GM23338 (cell line): ENCODE measurements at regions not wholly inside any gene's neighbourhood (a gene's known extent, or its start where the extent isn't known, plus 50 kb on each side); places are given as distances from the start of the nearest gene placed in this dataset.

Experiments used
- CREB1 ChIP-seq: fragments of 250-450 bp; sonication (Bioruptor Pico); IDR thresholded peaks from 2 replicates; pipeline ENCODE4 v1.5.0; 2020; ENCODE audit warnings: low read depth, mild to moderate bottlenecking, moderate library complexity
- CTCF ChIP-seq, 2 experiments: fragments of 200-600 bp in 1 of 2; sonication (generic) in 1 of 2; conservative IDR thresholded peaks; 2 replicates each; pipeline versions ENCODE4 v1.5.1 to v1.6.1; 2016 to 2017; ENCODE audit warnings: antibody characterized with exemption in 2 of 2, low read depth in 2 of 2, mild to moderate bottlenecking in 2 of 2, moderate library complexity in 1 of 2
- EZH2 ChIP-seq: fragments of 200-600 bp; sonication (generic); IDR thresholded peaks from one replicate; pipeline ENCODE4 v1.8.0; 2017; ENCODE audit warnings: antibody characterized with exemption, mild to moderate bottlenecking, low read depth; ENCODE audit not compliant: unreplicated experiment
- JUNB ChIP-seq: IDR thresholded peaks from one replicate; pipeline ENCODE4 v1.6.1; 2016; ENCODE audit warnings: antibody characterized with exemption; ENCODE audit not compliant: unreplicated experiment
- POLR2AphosphoS5 ChIP-seq: IDR thresholded peaks from 2 replicates; pipeline ENCODE4 v1.6.1; 2016; ENCODE audit warnings: antibody characterized with exemption, low read depth
- REST ChIP-seq: IDR thresholded peaks from one replicate; pipeline ENCODE4 v1.6.1; 2018; ENCODE audit warnings: antibody characterized with exemption; ENCODE audit not compliant: unreplicated experiment
- ZNF114 ChIP-seq: fragments of 250-450 bp; sonication (Bioruptor Pico); IDR thresholded peaks from 2 replicates; pipeline ENCODE4 v1.5.0; 2020; ENCODE audit warnings: mild to moderate bottlenecking, moderate library complexity

- TF ChIP-seq CTCF (conservative IDR thresholded peaks at IDR 0.05; ENCODE audit: low read depth in 2 of 2), result no peak
- no peak for TF ChIP-seq ZNF114
- no peak for TF ChIP-seq EZH2
- no peak for TF ChIP-seq REST
- no peak for TF ChIP-seq POLR2AphosphoS5
- no peak for TF ChIP-seq CREB1
- TF ChIP-seq JUNB, result no peak
Observed at GRCh38 chr10:3427950-3428354, 255.4 kb upstream of the PITRM1 start.
